ENCODE measurements at regions not wholly inside any gene's neighbourhood (a gene's known extent, or its start where the extent isn't known, plus 50 kb on each side); places are given as distances from the start of the nearest gene placed in this dataset.

- peak; percentile 59 for TF ChIP-seq MAX (IDR thresholded peaks at IDR 0.05; ENCODE audit: low read depth, low read length)
- peak; percentile 74 for TF ChIP-seq MYC (IDR thresholded peaks at IDR 0.05; ENCODE audit: low read depth, low read length)
- TF ChIP-seq CTCF (IDR thresholded peaks at IDR 0.05; ENCODE audit: low read depth, low read length): no peak
- peak; percentile 54 for TF ChIP-seq POLR2A (IDR thresholded peaks at IDR 0.05; ENCODE audit: extremely low read depth, insufficient read length)
- no peak overlapping the region for H3K4me3 ChIP-seq (ENCODE audit: low read depth, low read length)
- DNase-seq (ENCODE audit: low read depth): peak; percentile 91
Observed at GRCh38 chr3:31227131-31227562, 305.6 kb upstream of the STT3B start.

- TF ChIP-seq POLR2A (IDR thresholded peaks at IDR 0.05; ENCODE audit: extremely low read depth, insufficient read length): no peak
- TF ChIP-seq MAX (IDR thresholded peaks at IDR 0.05; ENCODE audit: low read depth, low read length): no peak
- TF ChIP-seq CTCF (IDR thresholded peaks at IDR 0.05; ENCODE audit: low read depth, low read length): no peak
- no peak for TF ChIP-seq MYC (IDR thresholded peaks at IDR 0.05; ENCODE audit: low read depth, low read length)
- H3K4me3 ChIP-seq (ENCODE audit: low read depth, low read length): no peak overlapping the region
- DNase-seq (ENCODE audit: low read depth): no peak
Observed at GRCh38 chr3:31230425-31231223, 302.1 kb upstream of the STT3B start.

- TF ChIP-seq MYC (IDR thresholded peaks at IDR 0.05; ENCODE audit: low read depth, low read length) (0 out of 2 replicates have a peak, but pooled peaks have one; percentile 5), POLR2A (IDR thresholded peaks at IDR 0.05; ENCODE audit: extremely low read depth, insufficient read length) (no peak), MAX (IDR thresholded peaks at IDR 0.05; ENCODE audit: low read depth, low read length) (no peak), CTCF (IDR thresholded peaks at IDR 0.05; ENCODE audit: low read depth, low read length) (no peak)
- peak; percentile 89 for DNase-seq (ENCODE audit: low read depth)
- no peak overlapping the region for H3K4me3 ChIP-seq (ENCODE audit: low read depth, low read length)
Observed at GRCh38 chr3:31232055-31233025, 300.4 kb upstream of the STT3B start.

- TF ChIP-seq MAX (IDR thresholded peaks at IDR 0.05; ENCODE audit: low read depth, low read length) (0 out of 2 replicates have a peak, but pooled peaks have one; percentile 65), CTCF (IDR thresholded peaks at IDR 0.05; ENCODE audit: low read depth, low read length) (no peak), POLR2A (IDR thresholded peaks at IDR 0.05; ENCODE audit: extremely low read depth, insufficient read length) (peak; percentile 19), MYC (IDR thresholded peaks at IDR 0.05; ENCODE audit: low read depth, low read length) (peak; percentile 54)
- peak overlapping the region; percentile 34 for H3K4me3 ChIP-seq (ENCODE audit: low read depth, low read length)
- DNase-seq (ENCODE audit: low read depth): peak; percentile 93
Observed at GRCh38 chr3:31234145-31234544, 298.6 kb upstream of the STT3B start.

GRCh38 chr3:31235062-31235700, 297.5 kb upstream of the STT3B start:
- no peak for TF ChIP-seq MAX (IDR thresholded peaks at IDR 0.05; ENCODE audit: low read depth, low read length)
- TF ChIP-seq MYC (IDR thresholded peaks at IDR 0.05; ENCODE audit: low read depth, low read length): no peak
- no peak for TF ChIP-seq POLR2A (IDR thresholded peaks at IDR 0.05; ENCODE audit: extremely low read depth, insufficient read length)
- no peak for TF ChIP-seq CTCF (IDR thresholded peaks at IDR 0.05; ENCODE audit: low read depth, low read length)
- no peak for DNase-seq (ENCODE audit: low read depth)
- H3K4me3 ChIP-seq (ENCODE audit: low read depth, low read length): no peak overlapping the region
